NCI-H345 treated with DMSO at 0.1 percent for 48 hours (cell line): ENCODE measurements at regions not wholly inside any gene's neighbourhood (a gene's known extent, or its start where the extent isn't known, plus 50 kb on each side); places are given as distances from the start of the nearest gene placed in this dataset.
"Not testable (repeated sequence)": the region's sequence is repeated elsewhere in the genome, so short reads cannot be mapped to it uniquely, and the experiment has no call there.

Experiments used
- DNase-seq: peaks from one replicate; lab custom pipeline; 2025; ENCODE audit not compliant: unreplicated experiment; lab: John Stamatoyannopoulos, UW

DNA sequence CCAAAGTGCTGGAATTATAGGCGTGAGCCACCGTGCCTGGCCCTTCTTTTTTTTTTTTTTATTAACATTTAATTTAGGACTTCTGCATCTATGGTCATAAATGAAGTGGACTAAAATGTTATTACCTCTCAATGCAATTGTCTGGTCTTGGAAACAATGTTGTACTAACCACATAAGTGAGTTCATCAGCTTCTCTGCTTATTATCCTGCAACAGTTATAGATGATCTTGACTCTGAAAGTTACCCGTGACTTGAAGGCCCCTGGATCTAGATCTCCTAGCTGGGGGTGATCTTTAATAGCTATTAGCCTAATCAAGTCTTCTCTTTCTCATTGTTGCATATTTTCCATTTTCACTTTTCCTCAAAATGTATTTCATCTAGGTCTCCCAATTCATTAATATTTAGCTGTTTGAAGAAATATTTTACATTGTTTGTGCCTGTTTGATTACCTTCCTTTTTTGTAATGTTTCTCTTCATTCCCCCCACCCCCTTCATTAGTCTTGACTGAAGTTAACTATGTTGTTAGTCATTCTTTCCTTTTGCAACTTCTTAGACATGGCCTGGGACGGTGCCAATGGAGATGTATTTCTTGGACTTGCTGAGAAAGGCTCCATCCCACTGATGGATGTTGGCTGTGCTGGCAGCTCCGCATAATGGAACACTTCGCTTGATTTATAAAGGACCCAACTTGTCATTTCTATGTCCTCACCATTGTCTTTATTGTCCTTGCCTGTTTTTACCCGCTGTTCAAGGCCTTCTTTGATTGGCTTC is 141.6 kb upstream of the RIOK3 start:
- no peak for DNase-seq

GRCh38 chr18:23313379-23313778 is 139.7 kb upstream of the RIOK3 start:
- DNase-seq, result no peak

DNA sequence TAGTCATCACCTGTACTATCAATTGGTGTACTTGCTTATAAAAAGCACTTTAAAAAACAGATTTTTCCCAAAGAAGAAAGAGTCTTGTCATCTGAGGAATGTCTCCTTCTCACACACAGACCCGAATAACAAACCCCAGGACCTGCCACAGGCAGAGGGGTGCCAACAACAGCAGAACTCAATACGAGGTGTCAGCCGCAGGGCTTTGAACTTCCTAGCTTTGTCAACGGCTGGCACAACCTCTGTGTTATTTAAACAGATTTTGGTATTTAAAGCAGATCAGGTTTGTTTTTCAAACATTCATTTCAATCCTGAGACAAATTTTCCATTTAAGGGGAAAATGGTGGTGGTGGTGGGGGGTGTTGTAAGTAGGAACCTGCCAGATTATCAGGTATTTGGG is 138.4 kb upstream of the RIOK3 start:
- DNase-seq, result no peak

DNA sequence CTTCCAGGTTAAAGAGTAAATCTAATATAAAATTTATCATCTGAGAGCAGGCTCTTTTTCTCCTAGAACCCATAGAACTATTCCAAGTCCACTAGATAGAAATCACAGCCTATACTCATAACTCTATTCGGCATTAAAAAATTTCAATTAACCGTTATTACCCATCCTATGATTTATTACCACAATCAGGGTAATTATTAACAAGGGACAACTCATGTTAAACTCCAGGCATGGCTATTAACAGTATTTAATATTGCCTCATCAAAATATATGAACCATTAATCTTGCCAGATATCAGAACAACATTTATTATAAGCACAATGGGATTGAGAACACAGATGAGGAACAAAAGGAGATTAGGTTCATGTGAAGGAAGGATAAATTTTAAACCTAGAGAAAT is 136.8 kb upstream of the RIOK3 start:
- no peak for DNase-seq

DNA sequence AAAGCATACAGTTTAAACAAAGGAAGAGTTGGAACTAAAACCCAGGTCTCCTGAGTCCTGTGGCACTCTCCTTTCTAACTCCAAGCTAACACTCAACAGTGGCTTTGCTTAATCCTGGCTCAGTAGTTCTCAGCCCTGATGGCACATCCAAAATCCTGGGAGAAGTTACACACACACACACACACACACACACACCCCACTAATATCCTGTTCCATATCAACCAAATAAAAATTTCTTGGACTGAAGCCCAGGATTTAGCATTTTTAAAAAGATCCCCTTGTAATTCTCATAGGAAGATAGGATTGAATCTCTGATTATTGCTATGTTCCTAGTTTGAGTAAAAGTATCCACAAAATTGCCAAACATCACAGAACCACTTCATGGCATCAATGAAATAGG is 136.1 kb upstream of the RIOK3 start:
- DNase-seq, result no peak

DNA sequence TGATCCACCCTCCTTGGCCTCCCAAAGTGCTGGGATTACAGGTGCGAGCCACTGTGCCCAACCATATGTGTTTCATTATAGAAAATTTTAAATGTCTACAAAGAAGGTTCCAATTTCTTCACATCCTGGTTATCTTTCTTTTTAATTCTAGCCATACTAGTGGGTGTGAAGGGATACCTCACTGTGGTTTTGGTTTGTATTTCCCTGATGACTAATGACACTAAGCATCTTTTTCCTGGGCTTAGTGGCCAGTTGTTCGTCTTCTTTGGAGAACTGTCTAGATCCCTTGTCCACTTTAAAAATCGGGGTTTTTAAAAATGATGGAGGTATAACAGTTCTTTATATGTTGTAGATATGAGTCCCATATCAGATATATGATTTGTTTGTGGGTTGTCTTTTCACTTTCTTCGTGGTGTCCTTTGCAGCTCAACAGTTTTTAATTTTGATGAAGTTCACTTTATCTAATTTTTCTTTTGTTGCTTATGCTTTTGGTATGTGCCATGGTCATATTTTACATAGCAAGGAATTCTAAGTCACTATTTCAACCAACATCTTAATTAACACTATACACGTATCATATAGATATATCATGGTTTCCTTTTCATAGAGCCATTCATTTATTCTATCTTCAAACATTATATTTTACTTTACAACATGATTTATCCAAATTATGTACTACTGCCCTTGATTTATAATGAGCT is 135.0 kb upstream of the RIOK3 start:
- no peak for DNase-seq

GRCh38 chr18:23320709-23321236 is 132.3 kb upstream of the RIOK3 start:
- no peak for DNase-seq

DNA sequence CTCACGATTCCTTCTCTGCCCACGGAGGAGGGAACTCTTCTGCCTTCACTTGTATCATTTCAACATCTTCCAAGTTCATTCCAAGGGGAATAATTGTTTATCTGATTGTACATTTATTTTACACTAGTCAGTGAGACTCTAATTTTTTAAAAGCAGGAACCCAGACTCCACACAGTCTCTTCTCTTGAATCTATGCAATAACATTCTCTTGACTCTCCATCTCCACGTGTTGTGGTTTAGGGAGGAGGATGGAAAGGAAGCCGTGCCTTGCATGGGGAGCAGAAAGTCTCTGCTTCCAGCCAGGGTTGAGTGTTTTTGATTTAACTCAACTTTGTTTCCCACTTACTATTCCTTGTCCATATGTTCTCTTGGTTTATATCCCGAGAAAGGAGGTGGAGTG is 131.1 kb upstream of the RIOK3 start:
- no peak for DNase-seq

GRCh38 chr18:23324056-23324811 is 128.9 kb upstream of the RIOK3 start:
- DNase-seq, result no peak

DNA sequence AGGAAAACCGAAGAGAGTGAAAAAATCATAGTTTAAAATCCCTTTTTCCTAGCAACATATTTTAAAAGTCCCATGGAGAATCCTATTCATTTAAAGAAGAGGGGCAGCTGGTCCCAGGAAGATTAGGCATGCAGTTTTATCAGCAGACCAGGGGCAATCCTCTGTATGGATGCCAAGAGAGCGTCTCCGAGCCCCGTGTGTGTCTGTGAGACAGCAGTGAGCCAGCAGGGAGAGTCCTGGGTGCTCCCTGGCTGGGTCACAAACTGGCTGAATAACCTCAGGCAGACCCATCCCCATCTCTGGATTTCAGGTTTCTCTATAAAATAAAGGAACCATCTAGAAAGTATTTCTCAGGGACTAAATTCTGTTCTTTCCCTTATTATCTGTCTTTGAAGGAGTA is 128.2 kb upstream of the RIOK3 start:
- no peak for DNase-seq

GRCh38 chr18:23329671-23330070 is 123.4 kb upstream of the RIOK3 start:
- DNase-seq, result not testable (repeated sequence)

DNA sequence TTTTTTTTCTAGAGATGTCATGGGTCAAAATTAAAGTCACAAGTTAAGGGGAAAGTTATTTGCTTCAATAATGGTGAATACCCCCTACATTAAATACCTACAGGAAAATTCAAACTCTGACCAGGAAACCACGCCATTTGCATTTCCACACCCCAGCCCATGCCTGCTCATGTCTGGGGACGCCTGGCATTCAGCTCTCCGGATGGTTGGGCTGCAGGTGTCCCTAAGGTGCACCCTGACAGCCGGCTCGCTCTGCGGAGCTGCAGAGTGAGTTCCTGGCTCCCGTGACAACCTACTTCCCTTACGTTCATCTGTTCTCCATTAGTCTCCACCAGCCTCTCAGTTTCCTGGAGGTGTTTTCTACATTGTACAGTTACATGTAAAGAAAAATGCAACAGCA is 122.7 kb upstream of the RIOK3 start:
- DNase-seq, result no peak

- no peak for DNase-seq
Observed at GRCh38 chr18:23331091-23331920, 121.8 kb upstream of the RIOK3 start.

DNA sequence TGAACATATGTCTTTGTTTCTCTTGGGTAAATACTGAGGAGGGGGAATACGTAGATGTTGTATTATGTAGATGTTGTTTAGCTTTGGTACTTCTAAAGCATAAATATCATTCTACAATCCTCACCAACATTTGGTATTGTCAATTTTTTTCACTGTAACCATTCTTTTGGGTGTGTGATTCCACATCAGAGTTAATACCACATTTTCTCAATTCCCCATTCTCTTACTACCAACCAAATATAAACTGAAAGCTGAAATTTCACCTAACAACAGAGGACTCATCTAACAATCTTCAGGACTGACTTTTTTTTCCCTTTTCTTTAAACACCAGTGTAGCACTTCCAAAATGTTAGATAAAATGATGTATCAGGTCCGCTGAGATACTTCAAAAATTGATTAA is 120.7 kb upstream of the RIOK3 start:
- DNase-seq, result no peak

- no peak for DNase-seq
Observed at GRCh38 chr18:23333827-23334226, 119.3 kb upstream of the RIOK3 start.

DNA sequence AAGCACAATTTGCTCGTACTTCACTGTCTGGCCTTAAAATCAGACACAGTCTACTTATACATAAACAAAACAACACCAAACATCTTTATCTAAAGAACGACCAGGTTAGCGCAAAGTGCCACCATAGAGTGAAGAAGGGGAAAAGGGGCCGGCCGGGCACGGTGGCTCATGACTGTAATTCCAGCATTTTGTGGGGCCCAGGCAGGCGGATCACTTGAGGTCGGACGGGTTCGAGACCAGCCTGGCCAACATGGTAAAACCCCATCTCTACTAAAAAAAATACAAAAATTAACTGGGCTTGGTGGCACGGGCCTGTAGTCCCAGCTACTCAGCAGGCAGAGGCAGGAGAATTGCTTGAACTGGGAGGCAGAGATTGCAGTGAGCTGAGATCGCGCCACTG is 118.5 kb upstream of the RIOK3 start:
- DNase-seq, result no peak

- DNase-seq, result no peak
Observed at GRCh38 chr18:23336101-23336500, 117.0 kb upstream of the RIOK3 start.

DNA sequence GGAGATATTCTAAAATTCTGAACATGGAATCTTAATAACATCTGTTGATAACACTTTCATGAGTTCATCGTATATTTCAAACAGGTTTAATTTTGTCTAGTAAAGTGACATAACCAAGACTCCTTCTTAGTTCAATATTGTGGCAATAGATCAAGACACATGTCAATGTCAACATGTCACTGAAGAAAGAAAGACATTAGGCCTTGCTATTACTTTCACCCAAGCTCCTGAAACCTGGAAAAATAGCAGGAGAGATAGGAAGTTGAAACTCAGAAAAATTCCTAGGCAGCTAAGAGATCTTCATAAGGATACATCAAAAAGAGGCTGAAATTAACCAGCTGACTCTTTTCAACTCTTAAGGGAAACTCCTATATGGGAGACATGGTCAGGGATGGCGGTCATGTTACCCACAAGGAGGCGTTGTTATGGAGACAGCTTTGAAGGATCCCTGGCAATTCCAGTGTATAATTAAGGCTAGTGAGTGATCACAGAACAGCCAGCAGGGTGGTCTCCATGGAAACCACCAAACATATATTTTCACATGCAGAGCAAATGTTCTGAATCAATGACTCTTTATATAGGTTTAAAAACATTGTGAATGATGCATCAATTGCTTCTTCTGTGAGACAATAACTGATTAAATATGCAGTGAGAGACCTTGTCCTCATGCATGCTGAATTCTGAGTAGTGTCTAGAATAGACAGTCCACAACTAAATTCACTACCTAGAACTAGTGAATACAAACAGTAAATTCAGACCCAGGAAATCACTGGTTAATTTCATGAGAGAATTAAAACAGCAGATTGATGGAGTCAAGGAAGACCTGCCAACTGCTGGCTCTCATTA is 115.3 kb upstream of the RIOK3 start:
- no peak for DNase-seq

DNA sequence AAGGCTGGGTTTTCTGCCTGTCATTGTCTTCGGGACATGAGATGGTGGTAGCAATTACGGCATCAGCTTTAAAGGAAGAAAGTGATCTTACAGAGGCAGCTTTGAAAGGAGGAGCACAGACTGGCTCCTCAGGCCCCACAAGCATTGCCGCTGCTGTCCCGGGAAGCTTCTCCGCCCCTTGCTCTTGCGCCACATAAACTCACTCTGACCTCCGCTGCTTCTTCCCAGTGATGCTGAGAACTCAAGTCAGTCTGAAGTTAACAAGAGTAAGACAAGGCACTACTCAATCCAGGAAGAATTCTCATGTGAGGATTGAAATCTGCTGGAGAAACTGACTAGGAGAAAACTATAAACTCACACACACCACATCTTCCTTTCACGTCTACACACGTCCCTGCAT is 112.4 kb upstream of the RIOK3 start:
- no peak for DNase-seq

- no peak for DNase-seq
Observed at GRCh38 chr18:23341383-23341782, 111.7 kb upstream of the RIOK3 start.
